HEK293 (cell line): ENCODE measurements at regions not wholly inside any gene's neighbourhood (a gene's known extent, or its start where the extent isn't known, plus 50 kb on each side); places are given as distances from the start of the nearest gene placed in this dataset.

Experiments used
- CTCF ChIA-PET: fragments of 350-600 bp; formaldehyde crosslinking; extraction: SDS; loops from one replicate; lab custom pipeline; 2021; ENCODE audit warnings: antibody characterized with exemption; lab: Yijun Ruan, JAX
- POLR2A ChIA-PET: fragments of 300-600 bp; formaldehyde crosslinking; extraction: SDS; loops from one replicate; lab custom pipeline; 2020; ENCODE audit warnings: antibody characterized with exemption, inconsistent platforms; lab: Yijun Ruan, JAX
- H3K27ac ChIP-seq: fragments of 200-500 bp; sonication (Bioruptor generic); 2 replicates; pipeline ENCODE4 v1.5.1; 2014; ENCODE audit warnings: low read depth, low read length, control low read depth, inconsistent platforms; ENCODE audit errors: extremely low read depth
- H3K36me3 ChIP-seq, 2 experiments: fragments of 200-500 bp in 1 of 2; sonication (Bioruptor generic) in 1 of 2; 1 replicate in 1 of 2; 2 replicates in 1 of 2; pipeline ENCODE4 v1.5.1; 2014 to 2017; ENCODE audit warnings: inconsistent platforms in 2 of 2, low read length in 2 of 2; ENCODE audit not compliant: control insufficient read depth in 2 of 2, insufficient read depth in 1 of 2
- H3K4me1 ChIP-seq: fragments of 200-500 bp; sonication (Bioruptor generic); 2 replicates; pipeline ENCODE4 v1.5.1; 2014; ENCODE audit warnings: mild to moderate bottlenecking, low read length, inconsistent platforms; ENCODE audit not compliant: control insufficient read depth, insufficient read depth
- H3K4me3 ChIP-seq: 2 replicates; pipeline ENCODE4 v1.5.1; 2011; ENCODE audit warnings: low read depth, mild to moderate bottlenecking, control low read depth, low read length, moderate library complexity
- H3K9me3 ChIP-seq: fragments of 200-500 bp; sonication (Bioruptor generic); 2 replicates; pipeline ENCODE4 v1.5.1; 2014; ENCODE audit warnings: low read depth, low read length, inconsistent platforms; ENCODE audit not compliant: control insufficient read depth, insufficient read depth
- BCL11A ChIP-seq: fragments of 450-650 bp; formaldehyde crosslinking; IDR thresholded peaks from 2 replicates; pipeline ENCODE4 v1.5.1; 2016; ENCODE audit warnings: low read depth, missing biosample characterization, missing genetic modification characterization
- ELK4 ChIP-seq: IDR thresholded peaks from 2 replicates; pipeline ENCODE4 v1.6.1; 2011; ENCODE audit warnings: mild to moderate bottlenecking, low read depth, low read length, borderline replicate concordance
- FEZF1 ChIP-seq: fragments of 450-650 bp; formaldehyde crosslinking; IDR thresholded peaks from 2 replicates; pipeline ENCODE4 v1.5.1; 2016; ENCODE audit warnings: missing biosample characterization, missing genetic modification characterization
- GLI2 ChIP-seq: fragments of 450-650 bp; formaldehyde crosslinking; IDR thresholded peaks from 2 replicates; pipeline ENCODE4; 2017; ENCODE audit warnings: missing biosample characterization, missing genetic modification characterization, low read depth, borderline replicate concordance
- HOXA7 ChIP-seq: sonication (generic); formaldehyde crosslinking; IDR thresholded peaks from 2 replicates; pipeline ENCODE4 v1.8.1; 2022; ENCODE audit warnings: missing genetic modification reagents, borderline replicate concordance
- OVOL3 ChIP-seq: fragments of 450-650 bp; formaldehyde crosslinking; IDR thresholded peaks from 2 replicates; pipeline ENCODE4 v1.5.1; 2016; ENCODE audit warnings: missing biosample characterization, missing genetic modification characterization
- SETDB1 ChIP-seq: IDR thresholded peaks from one replicate; pipeline ENCODE4 v1.6.1; 2017; ENCODE audit warnings: mild to moderate bottlenecking, low read length, moderate library complexity, mixed read lengths; ENCODE audit not compliant: insufficient read length
- TRIM28 ChIP-seq: IDR thresholded peaks from 2 replicates; pipeline ENCODE4 v1.6.1; 2011; ENCODE audit warnings: low read length, control low read depth, borderline replicate concordance
- ZBTB17 ChIP-seq: fragments of 450-650 bp; formaldehyde crosslinking; IDR thresholded peaks from 2 replicates; pipeline ENCODE4 v1.5.1; 2016; ENCODE audit warnings: missing biosample characterization, missing genetic modification characterization
- ZFP3 ChIP-seq: fragments of 450-650 bp; formaldehyde crosslinking; IDR thresholded peaks from 2 replicates; pipeline ENCODE4 v1.5.1; 2016; ENCODE audit warnings: low read depth, missing biosample characterization, missing genetic modification characterization
- ZNF169 ChIP-seq: fragments of 450-650 bp; formaldehyde crosslinking; IDR thresholded peaks from 2 replicates; pipeline ENCODE4 v1.5.1; 2016; ENCODE audit warnings: missing biosample characterization, missing genetic modification characterization
- ZNF18 ChIP-seq: fragments of 450-650 bp; formaldehyde crosslinking; IDR thresholded peaks from 2 replicates; pipeline ENCODE4 v1.5.1; 2016; ENCODE audit warnings: missing biosample characterization, missing genetic modification characterization
- ZNF221 ChIP-seq: fragments of 450-650 bp; formaldehyde crosslinking; IDR thresholded peaks from 2 replicates; pipeline ENCODE4 v1.5.1; 2017; ENCODE audit warnings: missing biosample characterization, missing genetic modification characterization, borderline replicate concordance
- ZNF23 ChIP-seq: fragments of 450-650 bp; formaldehyde crosslinking; IDR thresholded peaks from 2 replicates; pipeline ENCODE4 v1.5.1; 2016; ENCODE audit warnings: missing biosample characterization, missing genetic modification characterization, borderline replicate concordance
- ZNF239 ChIP-seq: fragments of 450-650 bp; formaldehyde crosslinking; IDR thresholded peaks from 2 replicates; pipeline ENCODE4 v1.5.1; 2016; ENCODE audit warnings: missing biosample characterization, missing genetic modification characterization
- ZNF449 ChIP-seq: fragments of 450-650 bp; formaldehyde crosslinking; IDR thresholded peaks from 2 replicates; pipeline ENCODE4 v1.5.1; 2017; ENCODE audit warnings: missing biosample characterization, mild to moderate bottlenecking, missing genetic modification characterization, moderate library complexity
- ZNF501 ChIP-seq: fragments of 450-650 bp; formaldehyde crosslinking; IDR thresholded peaks from 2 replicates; pipeline ENCODE4 v1.5.1; 2016; ENCODE audit warnings: missing biosample characterization, missing genetic modification characterization
- ZNF580 ChIP-seq: fragments of 450-650 bp; formaldehyde crosslinking; IDR thresholded peaks from 2 replicates; pipeline ENCODE4 v1.5.1; 2016; ENCODE audit warnings: missing biosample characterization, missing genetic modification characterization
- ZNF621 ChIP-seq: fragments of 450-650 bp; formaldehyde crosslinking; IDR thresholded peaks from 2 replicates; pipeline ENCODE4 v1.5.1; 2017; ENCODE audit warnings: missing biosample characterization, missing genetic modification characterization
- ZNF654 ChIP-seq: fragments of 450-650 bp; formaldehyde crosslinking; IDR thresholded peaks from 2 replicates; pipeline ENCODE4 v1.5.1; 2016; ENCODE audit warnings: low read depth, missing biosample characterization, missing genetic modification characterization
- ZNF664 ChIP-seq: fragments of 450-650 bp; formaldehyde crosslinking; IDR thresholded peaks from 2 replicates; pipeline ENCODE4 v1.5.1; 2016; ENCODE audit warnings: missing biosample characterization, missing genetic modification characterization
- ZNF701 ChIP-seq: fragments of 450-650 bp; formaldehyde crosslinking; IDR thresholded peaks from 2 replicates; pipeline ENCODE4 v1.5.1; 2016; ENCODE audit warnings: missing biosample characterization, missing genetic modification characterization
- ZNF777 ChIP-seq: fragments of 450-650 bp; formaldehyde crosslinking; IDR thresholded peaks from 2 replicates; pipeline ENCODE4 v1.5.1; 2017; ENCODE audit warnings: missing biosample characterization, missing genetic modification characterization, borderline replicate concordance
- ZNF791 ChIP-seq: fragments of 450-650 bp; formaldehyde crosslinking; IDR thresholded peaks from 2 replicates; pipeline ENCODE4 v1.5.1; 2016; ENCODE audit warnings: missing biosample characterization, missing genetic modification characterization

GRCh38 chr1:82689217-82689616 is 888.5 kb downstream of the ADGRL2 start:
- no peak overlapping the region for H3K27ac ChIP-seq
- no peak for TF ChIP-seq ZNF221 (tag by site-specific recombination)
- peak; percentile 95; the same call in 1 of the 2 replicates for TF ChIP-seq TRIM28
- TF ChIP-seq SETDB1 = peak; percentile 95
- TF ChIP-seq, all 188 proteins: peak for 2
- Histone ChIP-seq H3K9me3 (no peaks in the 10 kb centered on the region), H3K4me3 (no peak overlapping the region), H3K4me1 (no peaks in the 10 kb centered on the region), H3K36me3 (no peaks in the 10 kb centered on the region)
- ChIA-PET POLR2A (no interaction called here), CTCF (no interaction called here)

- no peak overlapping the region for H3K27ac ChIP-seq
- POLR2A ChIA-PET = no interaction called here
- no peaks in the 10 kb centered on the region for H3K9me3 ChIP-seq
- CTCF ChIA-PET = no interaction called here
- TF ChIP-seq ZNF23 (no peak), ZNF449 (tag by site-specific recombination) (no peak), FEZF1 (tag by site-specific recombination) (no peak), BCL11A (tag by site-specific recombination) (no peak), ZNF664 (tag by site-specific recombination) (no peak), ZNF701 (tag by site-specific recombination) (no peak), ELK4 (no peak), ZNF18 (no peak)
- H3K4me1 ChIP-seq = no peaks in the 10 kb centered on the region
- no peaks in the 10 kb centered on the region for H3K36me3 ChIP-seq
- H3K4me3 ChIP-seq = no peak overlapping the region
Observed at GRCh38 chr1:82686774-82687173, 886.0 kb downstream of the ADGRL2 start.

- ChIA-PET POLR2A (no interaction called here), CTCF (no interaction called here)
- no peaks in the 10 kb centered on the region for H3K9me3 ChIP-seq
- no peaks in the 10 kb centered on the region for H3K4me1 ChIP-seq
- no peaks in the 10 kb centered on the region for H3K36me3 ChIP-seq
- H3K4me3 ChIP-seq = no peak overlapping the region
- no peak overlapping the region for H3K27ac ChIP-seq
- TF ChIP-seq ZNF580 (tag by site-specific recombination) = no peak
- no peak for TF ChIP-seq BCL11A (tag by site-specific recombination)
- no peak for TF ChIP-seq HOXA7 (CRISPR knock-in tag)
- TF ChIP-seq ZNF777 (tag by site-specific recombination) = no peak
- no peak for TF ChIP-seq ZNF791 (tag by site-specific recombination)
- no peak for TF ChIP-seq ZBTB17
- no peak for TF ChIP-seq GLI2 (tag by site-specific recombination)
- no peak for TF ChIP-seq ZNF501
- TF ChIP-seq ZFP3 (tag by site-specific recombination) = no peak
- no peak for TF ChIP-seq ZNF169 (tag by site-specific recombination)
- no peak for TF ChIP-seq ZNF621
- no peak for TF ChIP-seq OVOL3 (tag by site-specific recombination)
- TF ChIP-seq ZNF654 (tag by site-specific recombination) = no peak
- TF ChIP-seq ZNF239 (tag by site-specific recombination) = no peak
Observed at GRCh38 chr1:82646888-82647287, 846.2 kb downstream of the ADGRL2 start.
